OCI-M2 (cell line): ENCODE measurements at regions not wholly inside any gene's neighbourhood (a gene's known extent, or its start where the extent isn't known, plus 50 kb on each side); places are given as distances from the start of the nearest gene placed in this dataset.
A peak's percentile ranks its signal among the peaks of the same experiment; 100 is the strongest.
"Not testable (repeated sequence)": the region's sequence is repeated elsewhere in the genome, so short reads cannot be mapped to it uniquely, and the experiment has no call there.

Source experiments
- DNase-seq: peaks from one replicate; lab custom pipeline; 2025; ENCODE audit not compliant: unreplicated experiment; lab: John Stamatoyannopoulos, UW

DNA sequence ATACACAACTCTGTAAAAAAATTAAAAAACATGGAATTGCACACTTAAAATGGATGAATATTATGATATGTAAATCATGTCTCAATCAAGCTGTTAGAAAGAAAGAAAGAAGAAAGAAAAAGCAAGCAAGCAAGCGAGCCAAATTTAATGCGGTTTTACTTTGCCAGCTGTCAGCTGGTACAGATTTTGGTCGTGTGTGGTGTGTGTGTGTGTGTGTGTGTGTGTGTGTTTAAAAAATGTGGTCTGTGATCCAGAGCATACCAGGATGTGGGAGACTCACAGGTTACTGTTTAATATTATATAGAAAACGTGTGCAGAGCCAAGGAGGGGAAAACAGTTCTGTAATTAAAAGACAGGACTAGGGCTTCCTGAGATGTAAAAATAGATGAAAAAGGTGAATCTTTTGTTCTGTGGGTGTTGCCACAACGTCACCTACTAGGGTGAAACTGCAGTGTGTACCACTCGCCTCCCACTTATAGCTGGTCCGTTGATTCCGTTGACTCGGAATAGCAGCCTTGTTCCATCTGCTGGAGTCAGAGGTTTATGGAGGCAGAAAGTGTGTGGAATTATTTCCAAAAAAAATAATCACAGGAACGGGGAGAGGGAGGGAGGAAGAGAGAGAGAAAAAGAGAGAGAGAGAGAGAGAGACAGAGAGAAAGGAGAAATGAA is 197.7 kb downstream of the BCAS1 start:
- DNase-seq = no peak

DNA sequence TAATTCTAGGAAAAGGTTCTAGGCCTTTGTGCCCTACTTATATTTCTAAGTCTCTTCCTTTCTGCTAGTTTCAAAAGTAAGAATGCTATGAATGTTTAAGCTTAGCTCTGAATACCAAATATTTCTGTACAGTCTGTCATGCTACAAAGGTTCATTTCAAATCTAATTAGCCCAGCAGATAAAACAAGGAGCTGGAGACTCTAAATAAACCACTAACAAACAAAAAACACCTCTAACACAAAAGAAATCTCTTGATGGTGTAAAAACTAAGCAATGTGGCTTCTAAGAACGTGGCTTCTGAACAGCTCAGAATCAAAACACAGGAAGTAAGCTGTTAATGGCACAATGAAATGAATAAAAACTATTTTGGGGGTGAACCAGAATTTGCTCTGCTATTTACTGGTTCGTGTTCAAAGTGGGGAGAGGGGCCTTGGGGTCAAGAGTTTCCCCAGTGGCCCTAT is 198.3 kb downstream of the BCAS1 start:
- no peak for DNase-seq

DNA sequence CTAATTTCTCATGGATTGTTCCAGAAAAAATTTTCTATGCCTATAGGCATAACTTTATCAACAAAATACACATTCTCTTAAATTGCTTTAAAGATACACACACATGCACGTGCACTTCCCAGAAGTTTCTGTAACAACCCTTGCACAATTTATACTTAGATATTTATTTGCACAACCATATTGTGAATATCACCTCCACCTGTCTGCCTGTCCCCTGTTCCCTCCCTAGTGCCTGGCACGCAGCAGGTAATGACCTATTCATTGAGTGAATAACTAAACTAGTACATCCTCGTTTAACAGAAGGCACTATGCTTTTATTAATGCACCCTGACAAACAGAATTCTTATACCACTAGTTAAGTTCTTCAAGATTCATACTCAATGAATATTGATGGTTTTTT is 198.9 kb downstream of the BCAS1 start:
- DNase-seq = no peak

DNA sequence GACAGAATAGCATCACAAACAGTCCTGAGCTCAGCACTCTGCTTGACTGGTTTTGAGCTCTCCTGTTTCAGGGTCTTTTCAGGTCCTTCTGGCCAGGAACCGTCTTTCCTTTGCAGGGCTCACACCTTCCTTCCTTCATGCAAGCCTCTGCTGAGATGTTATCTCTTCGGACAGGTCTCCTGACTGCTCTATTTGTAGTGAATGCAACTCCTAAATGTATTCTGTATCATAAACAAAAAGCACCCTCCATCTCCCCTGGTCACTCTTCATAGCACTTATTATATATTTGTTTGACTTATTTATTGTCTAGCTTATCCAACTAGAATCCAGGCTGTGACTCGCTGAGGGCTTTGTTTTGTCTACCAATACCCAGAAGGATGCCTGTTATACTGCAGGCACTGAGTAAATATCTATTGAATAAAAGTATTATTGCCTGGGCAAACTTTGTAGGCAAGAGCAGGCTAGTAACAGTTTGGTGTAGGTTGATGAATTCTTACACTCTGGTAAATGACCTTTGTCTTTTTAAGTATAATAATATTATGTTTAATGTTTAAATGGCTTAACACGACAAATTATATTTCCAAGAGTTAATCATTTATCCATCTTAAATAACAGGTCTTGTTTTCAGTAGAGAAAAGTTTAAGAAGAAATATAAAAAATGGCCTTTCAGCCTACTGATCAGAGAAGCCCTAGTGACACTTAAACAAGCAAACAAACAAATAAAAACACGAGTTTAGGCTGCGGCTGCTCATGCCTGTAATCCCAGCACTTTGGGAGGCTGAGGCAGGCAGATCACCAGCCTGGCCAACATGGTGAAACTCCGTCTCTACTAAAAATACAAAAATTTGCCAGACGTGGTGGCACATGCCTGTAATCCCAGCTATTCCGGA is 199.7 kb downstream of the BCAS1 start:
- DNase-seq = no peak

DNA sequence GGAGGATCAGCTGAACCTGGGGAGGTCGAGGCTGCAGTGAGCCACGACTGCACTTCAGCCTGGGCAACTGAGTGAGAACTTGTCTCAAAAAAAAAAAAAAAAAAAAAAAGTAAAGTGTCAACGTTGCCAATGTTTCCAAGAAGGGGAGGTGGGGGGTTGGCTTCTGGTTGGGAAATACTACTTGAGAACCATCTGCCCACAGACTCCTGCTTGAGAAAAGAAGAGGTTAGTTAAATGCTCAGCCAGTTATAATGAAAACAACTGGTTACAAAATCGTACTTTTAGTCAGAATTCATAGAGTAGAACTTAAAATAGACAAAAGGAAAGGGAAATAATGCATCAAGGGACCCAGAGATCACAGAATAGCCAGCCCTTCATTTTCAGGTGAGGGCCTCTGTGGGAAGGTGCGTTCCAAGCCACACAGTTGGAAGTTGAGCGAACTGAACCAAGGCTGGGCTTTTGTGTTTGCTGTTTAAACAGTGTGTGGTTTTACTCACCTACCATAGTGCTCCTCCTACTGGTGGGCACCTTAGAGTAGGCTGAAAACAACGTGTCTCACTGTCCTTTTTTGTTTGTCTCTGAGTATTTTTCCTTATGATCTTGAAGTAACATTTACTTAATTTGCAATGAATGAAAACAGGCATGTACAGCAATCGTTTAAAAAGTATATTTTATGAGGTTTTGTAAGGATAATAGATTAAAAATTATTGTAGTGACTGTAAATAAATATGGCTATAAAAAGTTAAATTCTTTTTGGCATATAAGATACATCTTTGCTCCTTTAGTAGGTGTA is 200.7 kb downstream of the BCAS1 start:
- DNase-seq = peak; percentile 42

DNA sequence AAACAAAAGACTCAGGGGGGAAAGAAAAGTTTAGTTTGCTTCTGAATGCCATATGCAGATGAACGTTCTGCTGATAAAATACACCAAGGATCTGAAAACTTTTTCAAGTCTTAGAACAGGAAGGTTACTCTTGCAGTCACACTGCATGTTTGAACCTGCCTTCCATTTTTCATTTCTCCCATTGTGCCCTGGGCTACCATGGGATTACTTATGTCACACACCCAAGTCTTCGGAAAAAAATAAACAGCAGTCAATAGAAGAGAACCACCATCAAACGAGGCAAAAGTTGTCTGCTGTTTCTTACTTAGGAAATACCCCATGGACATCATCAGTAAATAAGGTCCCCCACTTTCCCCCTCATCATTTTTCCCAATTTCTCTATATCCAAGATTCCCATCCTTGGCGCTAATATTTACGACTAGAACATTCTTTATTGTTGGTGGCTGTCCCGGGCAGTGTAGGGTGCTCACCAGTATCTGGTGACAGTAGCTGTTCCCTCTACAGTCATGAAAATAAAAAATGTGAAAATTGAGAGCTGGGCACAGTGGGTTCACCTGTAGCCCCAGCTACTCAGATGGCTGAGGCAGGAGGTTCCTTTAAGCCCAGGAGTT is 202.5 kb downstream of the BCAS1 start:
- no peak for DNase-seq

DNA sequence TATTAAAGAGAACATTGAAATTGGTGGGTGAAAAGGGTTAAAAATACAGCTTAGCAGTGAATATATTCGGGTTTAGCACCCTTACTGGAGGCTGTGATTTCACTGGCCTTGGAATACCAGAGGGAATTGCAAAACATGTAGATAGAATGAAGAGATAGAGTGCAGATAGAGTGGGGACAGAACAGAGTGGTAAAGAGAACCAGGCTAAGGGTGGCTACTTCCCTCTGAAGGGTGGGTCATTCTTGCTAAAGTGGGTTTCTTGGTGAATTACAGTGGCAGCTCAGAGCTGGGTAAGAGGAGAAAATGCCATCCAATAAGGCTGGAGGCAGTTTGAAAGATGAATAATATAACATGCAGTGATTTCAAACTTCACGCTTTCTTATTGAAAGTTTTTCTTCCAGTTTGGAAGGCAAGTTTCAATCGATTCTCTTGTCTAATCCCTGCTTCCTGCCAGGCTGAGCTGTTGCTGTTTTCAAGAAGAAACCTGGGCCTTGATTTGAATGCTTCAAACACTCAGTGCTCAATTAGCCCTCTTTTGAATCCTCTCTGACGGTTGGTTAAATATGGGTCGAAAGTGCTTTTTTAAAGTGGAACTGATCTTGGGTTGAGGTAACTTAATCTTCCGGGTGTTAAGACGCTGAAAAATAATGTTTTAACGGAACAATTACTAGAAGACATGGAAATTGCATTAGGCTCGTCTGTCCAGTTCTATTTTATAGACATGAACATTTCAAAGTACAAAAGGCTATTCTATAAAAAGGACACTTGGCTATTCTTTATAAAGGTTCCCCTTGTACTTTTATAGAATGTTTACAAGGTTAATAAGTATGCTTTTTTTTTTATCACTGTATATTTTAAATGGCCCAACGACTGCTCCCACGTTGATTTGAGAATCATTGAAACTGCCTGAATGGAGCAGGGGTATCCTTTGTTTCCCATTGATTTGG is 203.3 kb downstream of the BCAS1 start:
- DNase-seq = no peak

DNA sequence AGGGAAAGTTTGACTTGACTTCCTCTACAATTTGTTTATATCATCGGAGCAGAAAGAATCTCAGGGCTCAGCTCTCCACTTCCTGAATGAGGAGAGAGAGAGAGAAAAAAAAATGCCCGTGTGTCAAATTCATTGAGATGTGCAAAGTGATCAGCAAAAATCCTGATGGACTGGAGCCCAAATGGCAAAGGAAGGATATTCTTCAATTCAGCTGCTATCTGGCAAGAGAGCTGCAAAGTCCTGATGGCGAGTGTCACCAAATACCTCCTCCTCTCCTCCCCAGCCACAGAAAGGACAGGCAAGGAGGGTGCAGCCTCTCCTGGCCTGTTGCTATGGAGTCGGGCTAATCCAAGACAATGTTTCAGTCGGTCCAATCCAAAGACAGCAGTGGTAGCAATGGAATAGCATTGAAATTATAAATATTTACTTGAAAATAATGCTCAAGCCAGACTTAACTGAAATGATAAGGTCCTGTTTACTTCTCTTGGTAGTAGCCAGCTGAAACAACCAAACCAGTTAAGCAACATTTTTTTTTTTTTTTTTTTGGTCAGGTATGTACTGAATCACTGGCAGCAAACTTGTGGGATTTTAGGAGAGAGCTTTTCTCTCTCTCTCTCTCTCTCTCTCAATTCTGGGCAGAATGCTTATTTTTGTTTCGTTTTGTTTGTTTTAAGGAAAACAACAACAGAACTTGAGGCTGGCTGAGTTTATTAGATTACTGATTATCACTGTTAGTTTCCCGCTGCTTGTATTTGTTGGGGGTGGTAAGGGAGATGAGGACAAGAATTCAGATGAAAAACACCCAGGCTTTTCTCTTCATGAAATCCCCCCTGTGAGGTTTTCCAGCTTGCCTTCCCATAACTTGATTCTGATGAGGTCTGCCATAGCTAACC is 204.2 kb downstream of the BCAS1 start:
- no peak for DNase-seq

- DNase-seq = not testable (repeated sequence)
Observed at GRCh38 chr20:53864765-53865683, 205.4 kb downstream of the BCAS1 start.

- DNase-seq = not testable (repeated sequence)
Observed at GRCh38 chr20:53863923-53864641, 206.3 kb downstream of the BCAS1 start.

GRCh38 chr20:53863535-53863922 is 206.9 kb downstream of the BCAS1 start:
- not testable (repeated sequence) for DNase-seq

DNA sequence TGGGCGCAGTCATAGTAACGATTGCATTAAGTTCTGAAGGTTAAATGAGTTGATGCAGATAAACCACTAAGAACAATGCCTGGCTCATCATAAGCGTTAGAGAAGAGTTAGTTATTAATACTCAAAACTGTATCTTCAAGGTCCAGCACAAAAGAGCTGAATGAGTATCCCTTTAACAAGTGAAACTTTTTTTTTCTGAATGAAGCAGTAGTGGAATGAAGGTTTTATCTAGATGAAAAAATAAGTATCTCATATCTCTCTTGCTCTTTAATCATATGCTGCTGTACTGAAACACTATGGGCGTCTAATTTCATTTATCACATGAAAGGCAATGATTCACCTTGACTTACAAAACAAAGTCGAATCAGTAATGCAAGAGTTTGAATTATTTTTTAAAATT is 207.4 kb downstream of the BCAS1 start:
- not testable (repeated sequence) for DNase-seq

DNA sequence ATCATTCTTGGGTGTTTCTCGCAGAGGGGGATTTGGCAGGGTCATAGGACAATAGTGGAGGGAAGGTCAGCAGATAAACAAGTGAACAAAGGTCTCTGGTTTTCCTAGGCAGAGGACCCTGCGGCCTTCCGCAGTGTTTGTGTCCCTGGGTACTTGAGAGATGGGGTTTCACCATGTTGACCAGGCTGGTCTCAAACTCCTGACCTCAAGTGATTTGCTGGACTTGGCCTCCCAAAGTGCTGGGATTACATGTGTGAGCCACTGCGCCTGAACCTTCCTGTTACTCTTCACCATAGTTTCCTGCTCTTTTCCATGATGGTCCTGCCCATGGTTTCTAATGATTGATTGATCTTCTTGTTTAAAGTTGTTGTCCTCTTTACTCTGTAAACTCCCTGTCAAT is 207.9 kb downstream of the BCAS1 start:
- not testable (repeated sequence) for DNase-seq

DNA sequence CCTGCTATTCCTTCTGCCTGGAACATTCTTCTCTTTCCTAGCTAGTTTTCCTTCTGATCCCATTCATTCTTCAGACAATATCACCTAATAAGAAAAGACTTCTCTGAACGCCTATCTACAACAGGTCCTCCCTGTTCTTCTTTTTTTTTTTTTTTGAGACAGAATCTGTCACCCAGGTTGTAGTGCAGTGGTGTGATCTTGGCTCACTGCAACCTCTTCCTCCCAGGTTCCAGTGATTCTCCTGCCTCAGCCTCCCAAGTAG is 208.3 kb downstream of the BCAS1 start:
- DNase-seq = not testable (repeated sequence)

- no peak for DNase-seq
Observed at GRCh38 chr20:53859684-53860083, 210.7 kb downstream of the BCAS1 start.

DNA sequence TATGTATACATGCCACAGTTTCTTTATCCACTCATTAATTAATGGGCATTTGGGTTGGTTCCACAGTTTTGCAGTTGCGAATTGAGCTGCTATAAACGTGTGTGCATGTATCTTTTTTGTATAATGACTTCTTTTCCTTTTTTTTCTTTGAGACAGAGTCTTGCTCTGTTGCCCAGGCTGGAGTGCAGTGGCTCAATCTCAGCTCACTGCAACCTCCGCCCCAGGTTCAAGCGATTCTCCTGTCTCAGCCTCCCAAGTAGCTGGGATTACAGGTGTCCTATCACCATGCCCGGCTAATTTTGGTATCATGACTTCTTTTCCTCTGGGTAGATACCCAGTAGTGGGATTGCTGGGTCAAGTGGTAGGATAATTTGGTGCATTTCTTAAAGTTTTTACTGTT is 211.4 kb downstream of the BCAS1 start:
- DNase-seq = not testable (repeated sequence)

DNA sequence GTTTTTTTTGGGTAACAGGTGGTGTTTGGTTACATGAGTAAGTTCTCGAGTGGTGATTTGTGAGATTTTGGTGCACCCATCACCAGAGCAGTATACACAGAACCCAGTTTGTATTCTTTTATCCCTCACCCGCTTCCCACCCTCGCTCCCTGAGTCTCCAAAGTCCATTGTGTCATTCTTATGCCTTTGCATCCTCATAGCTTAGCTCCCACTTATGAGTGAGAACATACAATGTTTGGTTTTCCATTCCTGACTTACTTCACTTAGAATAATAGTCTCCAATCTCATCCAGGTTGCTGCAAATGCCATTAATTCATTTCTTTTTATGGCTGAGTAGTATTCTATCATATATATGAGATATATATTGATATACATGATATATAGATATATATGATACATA is 211.9 kb downstream of the BCAS1 start:
- not testable (repeated sequence) for DNase-seq
